ENCODE measurements at regions not wholly inside any gene's neighbourhood (a gene's known extent, or its start where the extent isn't known, plus 50 kb on each side); places are given as distances from the start of the nearest gene placed in this dataset.

GRCh38 chr10:8297959-8298358 is 243.5 kb downstream of the GATA3 start (continued):
- no peak for TF ChIP-seq REST (IDR thresholded peaks at IDR 0.05)

- Histone ChIP-seq H3K4me1 (ENCODE audit: control insufficient read depth in 4 of 4, insufficient read depth in 4 of 4, low read length in 3 of 4) (no peaks in the 10 kb centered on the region), H3K9ac (ENCODE audit: low read depth in 1 of 2, low read length in 2 of 2) (no peak overlapping the region), H3K4me3 (ENCODE audit: low read depth in 1 of 3, low read length in 3 of 3) (no peak overlapping the region), H3K27me3 (ENCODE audit: control insufficient read depth in 4 of 4, insufficient read depth in 4 of 4, low read length in 3 of 4) (peaks cover 0 to 17% (median 2%) of the 10 kb centered on the region in 4 donors), H3K9me3 (ENCODE audit: control insufficient read depth in 4 of 4, low read length in 3 of 4) (peaks cover 0 to 1% (median 0%) of the 10 kb centered on the region in 4 donors), H3K27ac (ENCODE audit: low read depth in 1 of 2, low read length in 2 of 2) (no peak overlapping the region), H3K36me3 (ENCODE audit: control insufficient read depth in 4 of 4, insufficient read depth in 3 of 4, low read depth in 1 of 4, low read length in 3 of 4) (no peaks in the 10 kb centered on the region)
- DNase-seq (ENCODE audit: low spot score) = no peak
- WGBS = 52% methylated on average over 16 of the region's 16 CpGs
- TF ChIP-seq HNF4A (conservative IDR thresholded peaks at IDR 0.05) (no peak), FOXA2 (IDR thresholded peaks at IDR 0.05) (no peak), RXRA (IDR thresholded peaks at IDR 0.05) (no peak), ZBTB33 (IDR thresholded peaks at IDR 0.05) (no peak), TAF1 (conservative IDR thresholded peaks at IDR 0.05) (no peak), EGR1 (IDR thresholded peaks at IDR 0.05; ENCODE audit: low read depth in 2 of 2) (no peak), REST (IDR thresholded peaks at IDR 0.05) (no peak), FOXA1 (IDR thresholded peaks at IDR 0.05) (no peak), ATF3 (IDR thresholded peaks at IDR 0.05) (no peak), RAD21 (IDR thresholded peaks at IDR 0.05) (no peak), NR2F2 (IDR thresholded peaks at IDR 0.05) (no peak), JUND (IDR thresholded peaks at IDR 0.05) (no peak), SP1 (IDR thresholded peaks at IDR 0.05) (no peak), GABPA (IDR thresholded peaks at IDR 0.05 in 1 of 2, conservative IDR thresholded peaks at IDR 0.05 in 1 of 2) (no peak), YY1 (IDR thresholded peaks at IDR 0.05) (no peak), CTCF (IDR thresholded peaks at IDR 0.05; ENCODE audit: low read depth, low read length, missing input control) (no peak), HNF4G (IDR thresholded peaks at IDR 0.05) (no peak), MAX (IDR thresholded peaks at IDR 0.05) (no peak)
These were observed 244.5 kb downstream of the GATA3 start for GRCh38 chr10:8298896-8299570.
